ENCODE measurements at regions not wholly inside any gene's neighbourhood (a gene's known extent, or its start where the extent isn't known, plus 50 kb on each side); places are given as distances from the start of the nearest gene placed in this dataset.

DNA sequence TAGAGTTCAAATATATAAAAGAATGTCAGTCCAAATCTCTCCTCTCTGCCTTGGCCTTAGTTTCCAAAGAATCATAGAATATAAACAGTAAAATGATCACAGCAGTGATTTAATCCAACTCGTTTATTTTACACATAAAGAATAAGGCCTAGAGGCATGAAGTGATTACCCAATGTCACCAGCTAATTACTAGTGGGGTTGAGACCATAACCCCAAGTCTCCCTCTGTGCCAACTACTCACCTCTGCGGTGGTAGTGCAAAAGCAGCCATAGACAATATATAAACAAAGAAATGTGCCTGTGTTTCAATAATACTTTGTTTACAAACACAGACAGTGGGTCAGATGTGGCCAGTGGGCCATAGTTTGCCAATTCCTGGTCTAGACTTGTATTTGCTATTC lies 96.6 kb upstream of the FAT3 start:
- TF ChIP-seq, protein P1, sequence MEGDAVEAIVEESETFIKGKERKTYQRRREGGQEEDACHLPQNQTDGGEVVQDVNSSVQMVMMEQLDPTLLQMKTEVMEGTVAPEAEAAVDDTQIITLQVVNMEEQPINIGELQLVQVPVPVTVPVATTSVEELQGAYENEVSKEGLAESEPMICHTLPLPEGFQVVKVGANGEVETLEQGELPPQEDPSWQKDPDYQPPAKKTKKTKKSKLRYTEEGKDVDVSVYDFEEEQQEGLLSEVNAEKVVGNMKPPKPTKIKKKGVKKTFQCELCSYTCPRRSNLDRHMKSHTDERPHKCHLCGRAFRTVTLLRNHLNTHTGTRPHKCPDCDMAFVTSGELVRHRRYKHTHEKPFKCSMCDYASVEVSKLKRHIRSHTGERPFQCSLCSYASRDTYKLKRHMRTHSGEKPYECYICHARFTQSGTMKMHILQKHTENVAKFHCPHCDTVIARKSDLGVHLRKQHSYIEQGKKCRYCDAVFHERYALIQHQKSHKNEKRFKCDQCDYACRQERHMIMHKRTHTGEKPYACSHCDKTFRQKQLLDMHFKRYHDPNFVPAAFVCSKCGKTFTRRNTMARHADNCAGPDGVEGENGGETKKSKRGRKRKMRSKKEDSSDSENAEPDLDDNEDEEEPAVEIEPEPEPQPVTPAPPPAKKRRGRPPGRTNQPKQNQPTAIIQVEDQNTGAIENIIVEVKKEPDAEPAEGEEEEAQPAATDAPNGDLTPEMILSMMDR (IDR thresholded peaks at IDR 0.05; ENCODE audit: low read length) = no peak
- TF ChIP-seq EZH2 (optimal IDR thresholded peaks at IDR 0.05; ENCODE audit: low read depth, low read length) (no peak), EZH2phosphoT487 (IDR thresholded peaks at IDR 0.05; ENCODE audit: low read length) (no peak)
